ENCODE measurements at regions not wholly inside any gene's neighbourhood (a gene's known extent, or its start where the extent isn't known, plus 50 kb on each side); places are given as distances from the start of the nearest gene placed in this dataset.
"Not testable (repeated sequence)": the region's sequence is repeated elsewhere in the genome, so short reads cannot be mapped to it uniquely, and the experiment has no call there.

DNA sequence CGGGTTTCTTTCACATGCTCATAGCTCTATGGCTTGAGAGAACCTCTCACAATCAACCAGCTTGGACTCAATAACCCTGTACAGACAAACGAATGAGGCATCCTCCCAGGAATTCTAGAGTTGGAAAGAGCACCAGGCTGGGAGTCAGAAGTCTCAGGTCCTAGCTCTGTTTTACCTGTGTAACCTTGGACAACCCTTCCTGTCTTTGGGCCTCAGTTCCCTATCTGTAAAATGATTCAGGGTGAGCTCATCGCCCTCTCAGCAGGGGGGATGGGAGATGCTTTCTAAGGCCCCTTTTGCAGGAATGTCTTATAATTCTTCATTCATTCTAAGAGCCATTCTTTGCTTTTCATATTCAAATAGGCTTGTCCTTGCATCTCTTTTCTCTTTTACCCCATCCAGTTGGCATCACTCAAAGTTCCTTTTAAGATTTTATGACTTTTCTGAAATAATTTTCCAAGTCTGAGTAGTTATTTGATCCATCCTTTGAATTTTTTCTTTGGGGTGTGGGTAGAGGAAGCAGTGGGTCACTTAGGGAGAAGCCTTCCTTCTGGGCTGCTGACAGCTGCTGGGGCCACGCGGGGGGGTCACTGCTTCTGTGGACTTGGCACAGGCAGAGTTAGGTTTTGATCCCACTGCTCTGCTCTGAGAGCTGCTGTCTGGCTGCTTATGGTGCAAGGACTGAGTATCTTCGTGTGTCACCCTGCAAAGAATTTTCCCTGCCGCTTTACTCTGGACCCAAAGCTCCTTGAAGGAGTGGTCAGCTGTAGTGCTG lies 102.7 kb downstream of the UTP18 start:
- H3K14ac ChIP-seq (ENCODE audit: low read length in 2 of 2), result no peak overlapping the region
- peaks cover 4 to 14% of the 10 kb centered on the region in 2 experiments for H3K27me3 ChIP-seq (ENCODE audit: control insufficient read depth in 1 of 2, insufficient read depth in 1 of 2, low read length in 2 of 2)
- no peak overlapping the region for H3K18ac ChIP-seq (ENCODE audit: low read depth in 1 of 2, low read length in 2 of 2)
- no peak overlapping the region for H3K27ac ChIP-seq (ENCODE audit: low read length, poor library complexity, severe bottlenecking)
- H3K4me1 ChIP-seq (ENCODE audit: control insufficient read depth, insufficient read depth, low read depth, low read length), result peaks cover 3% of the 10 kb centered on the region
- H2AK5ac ChIP-seq (ENCODE audit: low read length, severe bottlenecking), result no peak overlapping the region
- no peak overlapping the region for H3K4me2 ChIP-seq (ENCODE audit: low read length, poor library complexity, severe bottlenecking)
- H4K8ac ChIP-seq (ENCODE audit: low read length), result no peak overlapping the region
- H2BK120ac ChIP-seq (ENCODE audit: low read depth, low read length), result no peak overlapping the region
- H2BK5ac ChIP-seq (ENCODE audit: low read depth, low read length, poor library complexity, severe bottlenecking), result no peak overlapping the region
- no peak overlapping the region for H3K9ac ChIP-seq (ENCODE audit: low read length)
- no peak overlapping the region for H3K4me3 ChIP-seq (ENCODE audit: insufficient read depth in 1 of 2, low read depth in 1 of 2, low read length in 2 of 2)
- H3K79me1 ChIP-seq (replicated peaks; ENCODE audit: low read length, poor library complexity, severe bottlenecking), result no peaks in the 10 kb centered on the region
- H3K23ac ChIP-seq (ENCODE audit: low read length in 2 of 2), result no peak overlapping the region
- 38% methylated on average over 7 of the region's 7 CpGs for WGBS
- no peak overlapping the region for H2BK15ac ChIP-seq (ENCODE audit: low read depth, poor library complexity, severe bottlenecking)
- no peak overlapping the region for H3K4ac ChIP-seq (ENCODE audit: low read depth in 1 of 2, low read length in 2 of 2)
- no peak overlapping the region for H2BK12ac ChIP-seq (ENCODE audit: low read length in 2 of 2)
- H2AFZ ChIP-seq (ENCODE audit: low read depth, low read length), result no peak overlapping the region
- H3K9me3 ChIP-seq (ENCODE audit: control insufficient read depth, low read length), result no peaks in the 10 kb centered on the region
- H3K36me3 ChIP-seq (ENCODE audit: control insufficient read depth in 1 of 2, insufficient read depth in 2 of 2, low read depth in 1 of 2, low read length in 2 of 2), result no peaks in the 10 kb centered on the region
- no peak overlapping the region for H4K91ac ChIP-seq (ENCODE audit: low read length)
- no peak for DNase-seq

DNA sequence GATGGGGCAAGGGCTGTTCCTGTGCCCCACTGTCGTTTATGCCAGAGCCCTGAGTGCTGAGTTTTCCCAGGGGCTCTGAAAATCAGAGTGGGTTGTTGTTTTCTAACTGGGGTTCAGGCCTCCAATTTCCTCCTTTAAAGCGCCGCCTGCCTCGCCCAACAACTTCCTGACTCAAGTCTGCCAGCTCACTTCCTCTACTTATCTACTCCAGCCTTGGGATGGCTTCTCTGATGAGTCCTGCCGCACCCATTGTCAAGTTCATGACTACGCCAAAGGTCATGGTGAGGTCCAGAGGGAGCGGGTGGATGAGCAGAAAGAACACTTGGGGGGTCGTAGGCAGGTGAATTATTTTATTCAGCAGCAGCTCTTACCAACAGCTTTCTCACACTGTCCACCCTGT lies 104.7 kb downstream of the UTP18 start:
- Histone ChIP-seq H2BK120ac (ENCODE audit: low read depth, low read length) (no peak overlapping the region), H3K14ac (ENCODE audit: low read length in 2 of 2) (no peak overlapping the region), H3K79me1 (replicated peaks; ENCODE audit: low read length, poor library complexity, severe bottlenecking) (no peaks in the 10 kb centered on the region), H3K4me2 (ENCODE audit: low read length, poor library complexity, severe bottlenecking) (no peak overlapping the region), H3K4ac (ENCODE audit: low read depth in 1 of 2, low read length in 2 of 2) (no peak overlapping the region), H3K27ac (ENCODE audit: low read length, poor library complexity, severe bottlenecking) (no peak overlapping the region), H4K91ac (ENCODE audit: low read length) (no peak overlapping the region), H3K4me3 (ENCODE audit: insufficient read depth in 1 of 2, low read depth in 1 of 2, low read length in 2 of 2) (no peak overlapping the region), H3K27me3 (ENCODE audit: control insufficient read depth in 1 of 2, insufficient read depth in 1 of 2, low read length in 2 of 2) (peaks cover 10 to 18% of the 10 kb centered on the region in 2 experiments), H3K36me3 (ENCODE audit: control insufficient read depth in 1 of 2, insufficient read depth in 2 of 2, low read depth in 1 of 2, low read length in 2 of 2) (no peaks in the 10 kb centered on the region), H3K9ac (ENCODE audit: low read length) (no peak overlapping the region), H3K23ac (ENCODE audit: low read length in 2 of 2) (no peak overlapping the region), H2BK15ac (ENCODE audit: low read depth, poor library complexity, severe bottlenecking) (no peak overlapping the region), H2AK5ac (ENCODE audit: low read length, severe bottlenecking) (no peak overlapping the region), H2BK5ac (ENCODE audit: low read depth, low read length, poor library complexity, severe bottlenecking) (no peak overlapping the region), H4K8ac (ENCODE audit: low read length) (no peak overlapping the region), H3K18ac (ENCODE audit: low read depth in 1 of 2, low read length in 2 of 2) (no peak overlapping the region), H2BK12ac (ENCODE audit: low read length in 2 of 2) (no peak overlapping the region), H2AFZ (ENCODE audit: low read depth, low read length) (no peak overlapping the region), H3K9me3 (ENCODE audit: control insufficient read depth, low read length) (no peaks in the 10 kb centered on the region), H3K4me1 (ENCODE audit: control insufficient read depth, insufficient read depth, low read depth, low read length) (peaks cover 3% of the 10 kb centered on the region)
- WGBS, result 83% methylated on average over 6 of the region's 8 CpGs
- DNase-seq, result no peak

DNA sequence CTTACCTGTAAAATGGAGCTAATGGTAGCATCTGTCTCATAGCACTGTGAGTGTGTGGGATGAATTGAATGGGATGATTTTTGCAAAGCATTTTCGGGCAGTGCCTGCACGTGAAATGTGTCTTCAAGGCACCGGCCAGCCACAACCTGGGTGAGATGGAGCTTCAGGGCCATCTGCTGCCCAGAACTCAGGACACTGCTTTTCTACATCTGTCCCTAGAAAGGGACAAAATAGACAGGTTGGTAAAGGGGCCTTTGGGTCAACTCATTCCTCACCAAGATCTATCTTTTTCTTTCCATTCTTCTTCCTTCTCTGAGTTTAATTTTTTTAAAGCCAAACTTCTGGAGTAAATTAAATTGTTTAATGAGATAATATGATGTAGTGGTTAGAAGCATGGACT lies 106.5 kb downstream of the UTP18 start:
- no peak overlapping the region for H3K23ac ChIP-seq (ENCODE audit: low read length in 2 of 2)
- DNase-seq, result no peak
- no peak overlapping the region for H3K18ac ChIP-seq (ENCODE audit: low read depth in 1 of 2, low read length in 2 of 2)
- peaks cover 3% of the 10 kb centered on the region for H3K4me1 ChIP-seq (ENCODE audit: control insufficient read depth, insufficient read depth, low read depth, low read length)
- H2AFZ ChIP-seq (ENCODE audit: low read depth, low read length), result no peak overlapping the region
- H2BK15ac ChIP-seq (ENCODE audit: low read depth, poor library complexity, severe bottlenecking), result no peak overlapping the region
- H2AK5ac ChIP-seq (ENCODE audit: low read length, severe bottlenecking), result no peak overlapping the region
- H4K91ac ChIP-seq (ENCODE audit: low read length), result no peak overlapping the region
- H3K4me2 ChIP-seq (ENCODE audit: low read length, poor library complexity, severe bottlenecking), result no peak overlapping the region
- H3K27ac ChIP-seq (ENCODE audit: low read length, poor library complexity, severe bottlenecking), result no peak overlapping the region
- H3K9ac ChIP-seq (ENCODE audit: low read length), result no peak overlapping the region
- no peak overlapping the region for H2BK5ac ChIP-seq (ENCODE audit: low read depth, low read length, poor library complexity, severe bottlenecking)
- no peak overlapping the region for H2BK12ac ChIP-seq (ENCODE audit: low read length in 2 of 2)
- peaks cover 11 to 18% of the 10 kb centered on the region in 2 experiments for H3K27me3 ChIP-seq (ENCODE audit: control insufficient read depth in 1 of 2, insufficient read depth in 1 of 2, low read length in 2 of 2)
- H4K8ac ChIP-seq (ENCODE audit: low read length), result no peak overlapping the region
- no peak overlapping the region for H2BK120ac ChIP-seq (ENCODE audit: low read depth, low read length)
- no peaks in the 10 kb centered on the region for H3K9me3 ChIP-seq (ENCODE audit: control insufficient read depth, low read length)
- WGBS, result 74% methylated on average over 3 of the region's 3 CpGs
- no peak overlapping the region for H3K4ac ChIP-seq (ENCODE audit: low read depth in 1 of 2, low read length in 2 of 2)
- H3K4me3 ChIP-seq (ENCODE audit: insufficient read depth in 1 of 2, low read depth in 1 of 2, low read length in 2 of 2), result no peak overlapping the region
- no peak overlapping the region for H3K14ac ChIP-seq (ENCODE audit: low read length in 2 of 2)
- H3K36me3 ChIP-seq (ENCODE audit: control insufficient read depth in 1 of 2, insufficient read depth in 2 of 2, low read depth in 1 of 2, low read length in 2 of 2), result no peaks in the 10 kb centered on the region
- H3K79me1 ChIP-seq (replicated peaks; ENCODE audit: low read length, poor library complexity, severe bottlenecking), result no peaks in the 10 kb centered on the region

DNA sequence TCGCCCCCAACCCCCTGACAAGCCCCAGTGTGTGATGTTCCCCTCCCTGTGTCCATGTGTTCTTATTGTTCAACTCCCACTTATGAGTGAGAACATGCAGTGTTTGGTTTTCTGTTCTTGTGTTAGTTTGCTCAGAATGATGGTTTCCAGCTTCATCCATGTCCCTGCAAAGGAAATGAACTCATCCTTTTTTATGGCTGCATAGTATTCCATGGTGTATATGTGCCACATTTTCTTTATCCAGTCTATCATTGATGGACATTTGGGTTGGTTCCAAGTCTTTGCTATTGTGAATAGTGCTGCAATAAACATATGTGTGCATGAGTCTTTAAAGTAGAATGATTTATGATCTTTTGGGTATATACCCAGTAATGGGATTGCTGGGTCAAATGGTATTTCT lies 107.5 kb downstream of the UTP18 start:
- H3K14ac ChIP-seq (ENCODE audit: low read length in 2 of 2); H3K23ac ChIP-seq (ENCODE audit: low read length in 2 of 2); H3K4me2 ChIP-seq (ENCODE audit: low read length, poor library complexity, severe bottlenecking); H3K9me3 ChIP-seq (ENCODE audit: control insufficient read depth, low read length); H2BK120ac ChIP-seq (ENCODE audit: low read depth, low read length); H3K36me3 ChIP-seq (ENCODE audit: control insufficient read depth in 1 of 2, insufficient read depth in 2 of 2, low read depth in 1 of 2, low read length in 2 of 2); H3K27ac ChIP-seq (ENCODE audit: low read length, poor library complexity, severe bottlenecking); DNase-seq; H2BK15ac ChIP-seq (ENCODE audit: low read depth, poor library complexity, severe bottlenecking); H3K79me1 ChIP-seq (replicated peaks; ENCODE audit: low read length, poor library complexity, severe bottlenecking); H2BK5ac ChIP-seq (ENCODE audit: low read depth, low read length, poor library complexity, severe bottlenecking); H4K8ac ChIP-seq (ENCODE audit: low read length); H3K4me1 ChIP-seq (ENCODE audit: control insufficient read depth, insufficient read depth, low read depth, low read length); H3K4me3 ChIP-seq (ENCODE audit: insufficient read depth in 1 of 2, low read depth in 1 of 2, low read length in 2 of 2); H3K4ac ChIP-seq (ENCODE audit: low read depth in 1 of 2, low read length in 2 of 2); H4K91ac ChIP-seq (ENCODE audit: low read length); H2AK5ac ChIP-seq (ENCODE audit: low read length, severe bottlenecking); H3K18ac ChIP-seq (ENCODE audit: low read depth in 1 of 2, low read length in 2 of 2); H2BK12ac ChIP-seq (ENCODE audit: low read length in 2 of 2); H3K9ac ChIP-seq (ENCODE audit: low read length); H2AFZ ChIP-seq (ENCODE audit: low read depth, low read length): not testable (repeated sequence)
- no CpG with 5 or more reads among the region's 1 CpG for WGBS
- peaks cover 8 to 18% of the 10 kb centered on the region in 2 experiments for H3K27me3 ChIP-seq (ENCODE audit: control insufficient read depth in 1 of 2, insufficient read depth in 1 of 2, low read length in 2 of 2)
